Adrenal gland (tissue), 5 donors: ENCODE measurements at regions not wholly inside any gene's neighbourhood (a gene's known extent, or its start where the extent isn't known, plus 50 kb on each side); places are given as distances from the start of the nearest gene placed in this dataset.

Experiments used
- CTCF ChIP-seq, 6 experiments: fragments of 450-650 bp in 4 of 6; fragments of 200-600 bp in 2 of 6; sonication (generic) in 1 of 6; IDR thresholded peaks; 1 replicate in 5 of 6; 2 replicates in 1 of 6; pipeline versions ENCODE4 v1.5.1 to v1.8.0; 2016 to 2021; ENCODE audit warnings: antibody characterized with exemption in 6 of 6, mild to moderate bottlenecking in 2 of 6, moderate library complexity in 1 of 6
- POLR2A ChIP-seq, 2 donors: fragments of 450-650 bp; IDR thresholded peaks; one replicate each; pipeline ENCODE4 v1.6.1; 2017; ENCODE audit warnings: antibody characterized with exemption in 2 of 2, mild to moderate bottlenecking in 2 of 2, moderate library complexity in 1 of 2
- donor health status: DM: no; HTN: no; CAD: no.

GRCh38 chr12:58414398-58414871 lies 473.1 kb downstream of the ATP23 start:
- TF ChIP-seq POLR2A (IDR thresholded peaks at IDR 0.05) (no peak), CTCF (IDR thresholded peaks at IDR 0.05) (no peak)
